NCI-H2196 treated with DMSO at 0.1 percent for 48 hours (cell line): ENCODE measurements at regions not wholly inside any gene's neighbourhood (a gene's known extent, or its start where the extent isn't known, plus 50 kb on each side); places are given as distances from the start of the nearest gene placed in this dataset.
"Not testable (repeated sequence)": the region's sequence is repeated elsewhere in the genome, so short reads cannot be mapped to it uniquely, and the experiment has no call there.

Experiments
- DNase-seq: peaks from one replicate; lab custom pipeline; 2025; ENCODE audit not compliant: unreplicated experiment; lab: John Stamatoyannopoulos, UW

DNA sequence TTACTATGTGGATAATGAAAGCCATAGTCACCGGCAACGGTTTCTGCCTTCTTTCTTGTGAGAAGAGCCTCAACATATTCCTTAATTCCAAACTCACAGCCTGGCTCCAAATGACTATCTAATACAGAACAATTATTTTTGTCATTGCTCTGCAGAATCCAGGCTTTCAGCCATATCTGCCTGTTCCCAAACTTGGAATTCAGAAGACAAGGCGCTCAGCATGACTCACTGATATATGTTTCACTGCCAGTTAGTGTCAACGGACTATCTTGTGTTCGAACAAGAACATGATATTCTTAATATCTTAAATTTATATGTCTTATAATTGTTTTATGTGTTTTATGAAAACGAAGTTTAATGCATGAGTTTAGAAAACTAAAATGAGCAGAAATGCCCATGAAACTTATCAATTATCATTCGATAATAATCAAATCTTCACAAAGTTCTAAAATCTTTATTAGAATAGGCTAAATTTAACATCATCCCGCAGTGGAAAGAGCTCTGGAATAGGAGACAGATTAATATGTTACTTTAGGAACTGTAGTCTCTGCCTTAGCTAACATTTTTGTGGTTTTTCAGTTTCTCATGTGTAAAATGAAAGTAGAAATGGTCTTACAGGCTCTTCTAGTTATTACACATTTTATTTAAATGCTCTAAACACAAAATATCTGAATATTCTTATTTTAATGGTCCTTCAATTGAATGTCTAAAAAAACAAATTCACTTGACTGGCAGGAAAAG, 669.3 kb upstream of the GJE1 start:
- DNase-seq: no peak

DNA sequence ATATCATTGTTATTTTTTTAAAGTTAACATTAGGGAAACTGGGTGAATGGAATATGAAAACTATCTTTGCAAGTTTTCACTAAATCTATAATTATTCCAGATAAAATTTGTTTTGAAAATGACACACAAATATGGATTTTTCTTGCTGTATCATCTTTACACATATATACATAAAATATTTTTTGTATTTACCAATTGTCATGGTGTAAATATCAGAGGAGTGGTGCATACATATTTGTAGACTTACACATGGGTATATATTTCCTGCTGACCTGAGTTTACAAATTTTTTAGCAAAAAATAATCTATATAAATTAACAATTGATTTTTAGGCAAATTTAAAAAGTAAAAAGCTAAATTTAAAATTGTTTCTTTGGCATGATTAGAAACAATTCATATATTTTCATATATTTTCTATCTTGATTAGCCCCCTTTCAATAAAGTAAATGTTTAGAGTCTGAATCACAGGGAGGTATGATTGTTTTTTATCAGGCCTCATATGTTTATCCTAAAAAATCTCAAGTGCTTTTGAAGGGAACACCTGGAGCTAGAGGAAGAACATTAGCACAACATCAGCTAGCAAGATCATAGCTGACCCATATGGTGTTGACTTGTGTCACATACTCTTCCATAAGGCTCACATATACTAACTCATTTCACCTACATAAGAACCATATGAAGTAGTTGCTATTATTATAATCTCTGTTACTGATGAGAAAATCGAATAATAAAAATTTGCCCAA, 671.8 kb upstream of the GJE1 start:
- DNase-seq: no peak

DNA sequence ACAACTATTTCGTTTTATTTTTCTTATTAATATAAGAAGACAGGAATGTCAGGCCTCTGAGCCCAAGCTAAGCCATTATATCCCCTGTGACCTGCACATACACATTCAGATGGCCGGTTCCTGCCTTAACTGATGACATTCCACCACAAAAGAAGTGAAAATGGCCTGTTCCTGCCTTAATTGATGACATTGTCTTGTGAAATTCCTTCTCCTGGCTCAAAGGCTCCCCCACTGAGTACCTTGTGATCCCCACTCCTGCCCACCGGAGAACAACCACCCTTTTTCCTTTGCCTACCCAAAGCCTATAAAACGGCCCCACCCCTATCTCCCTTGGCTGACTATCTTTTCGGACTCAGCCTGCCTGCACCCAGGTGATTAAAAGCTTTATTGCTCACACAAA, 672.5 kb upstream of the GJE1 start:
- DNase-seq: not testable (repeated sequence)

DNA sequence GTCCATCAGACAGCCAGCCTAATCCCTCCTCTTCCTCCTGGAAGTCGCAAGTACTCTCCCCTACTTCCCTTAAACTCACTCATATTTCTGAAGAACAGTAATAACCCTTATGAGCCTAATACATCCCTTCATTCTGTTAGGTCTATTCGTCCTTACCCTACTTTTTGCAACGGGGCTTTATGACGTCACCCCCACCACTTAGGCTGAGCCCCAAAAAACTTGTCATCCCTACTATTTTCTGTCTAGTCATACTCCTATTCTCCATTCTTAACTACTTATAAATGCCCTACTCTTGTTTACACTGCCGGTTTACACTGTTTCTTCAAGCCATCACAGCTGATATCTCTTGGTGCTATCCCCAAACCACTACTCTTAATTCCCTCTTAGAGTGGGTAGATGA, 674.7 kb upstream of the GJE1 start:
- DNase-seq: not testable (repeated sequence)

GRCh38 chr6:141452354-141452686, 680.4 kb upstream of the GJE1 start:
- no peak for DNase-seq

- no peak for DNase-seq
These were observed 681.0 kb upstream of the GJE1 start for GRCh38 chr6:141451511-141452353.

- DNase-seq: no peak
These were observed 681.6 kb upstream of the GJE1 start for GRCh38 chr6:141451181-141451510.

DNA sequence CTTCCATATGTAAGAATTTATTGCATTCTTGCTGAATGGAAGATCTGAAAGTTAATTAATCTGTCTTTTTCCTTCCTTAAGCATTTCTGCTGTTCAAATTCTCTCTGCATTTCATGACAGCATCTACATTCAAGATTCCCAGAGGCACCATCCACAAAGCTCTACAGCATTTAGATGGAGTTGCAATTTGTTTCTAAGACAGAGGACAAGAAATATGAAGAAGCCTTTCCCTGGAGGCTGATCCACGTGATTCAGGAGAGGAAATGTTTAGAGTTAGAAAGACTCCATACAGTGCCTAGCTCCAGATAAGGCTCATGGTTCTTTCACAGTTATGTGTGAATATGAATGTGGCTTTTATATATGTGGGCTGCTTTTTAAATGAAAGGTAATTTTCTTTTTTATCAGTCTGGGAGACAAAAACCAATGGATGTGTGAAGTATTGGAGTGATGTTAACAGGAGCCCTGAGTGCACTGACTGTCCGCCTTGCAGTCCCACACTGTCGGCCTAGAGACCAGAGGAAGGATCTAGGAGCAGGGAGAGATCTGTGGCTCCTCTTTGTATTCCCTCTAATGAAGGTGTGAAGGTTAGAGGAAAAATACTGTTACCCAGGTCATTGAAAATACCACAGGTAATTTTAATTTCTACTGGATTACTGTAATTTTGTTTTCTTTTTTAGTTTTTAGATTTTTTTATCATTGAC, 686.6 kb upstream of the GJE1 start:
- no peak for DNase-seq

- DNase-seq: no peak
These were observed 688.9 kb upstream of the GJE1 start for GRCh38 chr6:141443668-141444289.

GRCh38 chr6:141443032-141443431, 689.7 kb upstream of the GJE1 start:
- DNase-seq: no peak

DNA sequence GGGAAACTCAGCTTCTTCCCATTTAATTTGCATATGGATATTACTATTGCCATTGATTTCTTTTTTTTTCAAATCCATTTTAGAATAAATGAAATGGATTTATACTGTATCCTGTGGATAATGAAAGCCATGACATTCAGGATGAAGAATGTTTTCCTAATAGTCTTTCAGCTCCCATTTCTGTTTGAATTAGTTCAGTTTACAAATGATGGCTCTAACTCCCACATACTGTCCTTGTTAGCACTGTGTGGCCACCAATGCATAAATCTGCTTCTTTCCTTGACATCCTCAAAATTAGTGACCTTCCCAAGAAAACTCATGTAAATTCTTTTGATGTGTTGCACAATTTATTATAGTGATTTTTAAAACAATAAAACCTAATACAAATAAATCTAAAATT, 693.2 kb upstream of the GJE1 start:
- no peak for DNase-seq

GRCh38 chr6:141437685-141438084, 695.0 kb upstream of the GJE1 start:
- no peak for DNase-seq

GRCh38 chr6:141437011-141437410, 695.7 kb upstream of the GJE1 start:
- no peak for DNase-seq

GRCh38 chr6:141426400-141426980, 706.2 kb upstream of the GJE1 start:
- DNase-seq: no peak

DNA sequence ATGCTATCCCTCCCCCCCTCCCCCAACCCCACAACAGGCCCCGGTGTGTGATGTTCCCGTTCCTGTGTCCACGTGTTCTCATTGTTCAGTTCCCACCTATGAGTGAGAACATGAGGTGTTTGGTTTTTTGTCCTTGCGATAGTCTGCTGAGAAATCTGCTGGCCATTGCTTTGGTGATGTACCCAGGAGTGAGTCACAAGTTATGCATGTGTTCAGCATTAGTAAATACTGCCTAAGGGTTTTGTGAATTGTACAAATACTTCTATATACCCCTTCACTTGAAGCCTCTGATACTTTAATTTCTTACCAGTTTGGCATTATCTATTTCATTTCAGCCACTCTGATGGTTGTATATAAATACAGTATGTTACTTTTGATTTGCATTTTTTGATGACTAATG, 711.3 kb upstream of the GJE1 start:
- no peak for DNase-seq

- no peak for DNase-seq
These were observed 714.6 kb upstream of the GJE1 start for GRCh38 chr6:141418076-141418475.

DNA sequence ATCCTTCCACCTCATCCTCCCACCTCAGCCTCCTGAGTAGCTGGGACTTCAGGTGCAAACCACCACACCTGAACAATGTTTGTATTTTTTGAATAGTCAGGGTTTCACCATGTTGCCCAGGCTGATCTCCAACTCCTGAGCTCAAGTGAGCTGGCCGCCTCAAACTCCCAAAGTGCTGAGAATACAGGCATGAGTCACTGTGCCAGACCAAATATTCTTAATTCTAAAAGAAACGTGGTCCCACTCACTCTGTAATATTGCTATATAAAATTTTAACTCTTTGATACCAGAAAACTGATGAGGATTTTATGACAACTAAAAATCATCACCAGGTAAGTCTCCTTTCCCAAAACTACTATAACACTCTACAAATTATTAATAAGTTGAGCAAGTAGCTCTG, 716.8 kb upstream of the GJE1 start:
- DNase-seq: no peak

DNA sequence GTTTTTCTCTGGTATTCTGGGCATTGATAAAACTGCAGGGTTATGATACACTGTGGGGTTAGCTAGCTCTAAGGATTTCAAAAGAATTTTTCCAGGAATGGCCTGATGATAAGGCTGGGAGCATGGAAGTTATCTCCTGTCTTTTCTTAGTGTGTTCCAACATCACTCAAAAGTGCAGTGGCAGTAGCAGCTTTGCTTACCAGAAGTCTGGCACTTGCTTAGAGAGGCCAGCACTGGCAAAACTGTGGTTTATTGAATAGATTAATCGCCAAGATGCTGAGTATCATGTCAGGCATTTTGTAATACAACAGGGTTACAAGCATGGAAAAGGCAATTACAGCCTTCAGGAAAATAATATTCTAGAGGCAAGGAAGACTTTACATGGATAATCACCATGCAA, 719.5 kb upstream of the GJE1 start:
- no peak for DNase-seq

DNA sequence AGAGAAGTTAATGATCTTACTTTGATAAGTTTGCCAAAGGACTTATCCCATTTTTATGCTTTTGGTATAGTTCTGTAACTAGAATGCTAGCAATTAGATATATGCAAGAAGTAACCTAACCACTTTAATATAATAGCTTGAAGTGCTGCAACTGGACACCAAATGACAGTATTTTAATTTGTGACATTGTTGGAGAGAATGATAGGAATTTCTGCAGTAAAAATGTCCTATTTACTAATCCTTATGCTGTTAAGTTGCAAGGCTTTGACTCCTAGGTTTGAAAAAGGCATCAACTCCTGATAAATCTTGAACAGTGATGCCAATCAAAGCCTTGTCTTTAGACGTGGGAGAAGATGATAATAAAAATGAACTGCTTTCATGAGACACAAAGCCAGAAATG, 726.0 kb upstream of the GJE1 start:
- no peak for DNase-seq

DNA sequence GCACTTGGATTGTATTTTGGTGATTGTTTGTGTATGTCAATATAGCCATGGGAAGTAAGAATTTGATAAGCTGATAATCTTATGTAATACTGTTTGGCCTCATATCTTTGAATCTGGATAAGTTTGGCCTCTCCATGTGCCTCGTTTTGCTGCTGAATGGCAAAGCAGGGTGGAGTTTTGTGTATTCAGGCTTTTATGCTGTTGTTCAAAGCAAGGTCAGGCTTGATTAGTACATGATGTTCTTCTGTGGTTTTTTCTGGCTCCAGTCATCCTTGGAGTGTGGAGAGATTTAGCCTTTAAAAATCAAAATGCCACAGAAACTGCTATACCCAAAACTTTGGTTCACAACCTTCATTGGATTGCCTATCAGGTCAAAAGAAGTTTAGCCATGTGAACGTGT, 728.9 kb upstream of the GJE1 start:
- DNase-seq: no peak

GRCh38 chr6:141403103-141403502, 729.6 kb upstream of the GJE1 start:
- DNase-seq: no peak
